ENCODE measurements at regions not wholly inside any gene's neighbourhood (a gene's known extent, or its start where the extent isn't known, plus 50 kb on each side); places are given as distances from the start of the nearest gene placed in this dataset.
"Not testable (repeated sequence)": the region's sequence is repeated elsewhere in the genome, so short reads cannot be mapped to it uniquely, and the experiment has no call there.

DNA sequence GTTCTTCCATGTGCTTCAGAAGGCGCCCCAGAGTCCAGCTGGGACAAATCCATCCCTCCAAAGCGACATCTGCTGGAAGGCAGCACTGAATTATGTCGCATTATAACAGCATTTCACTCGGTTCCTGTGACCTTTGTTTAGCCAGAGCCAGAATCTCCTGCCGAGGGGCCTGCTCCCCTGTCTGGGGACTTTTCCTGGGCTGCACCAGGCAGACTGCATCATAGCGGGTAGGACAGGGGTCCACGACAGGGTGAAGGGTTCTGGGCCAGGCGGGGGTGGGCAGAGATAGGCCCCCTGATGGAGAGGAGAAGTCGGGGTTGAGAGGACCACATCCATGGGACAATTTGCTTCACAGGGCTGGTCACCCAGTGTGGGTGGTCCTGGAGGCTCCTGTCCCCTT is 276.9 kb downstream of the MATN1 start:
- Histone ChIP-seq H3K36me3 (ENCODE audit: insufficient read depth, low read depth, low read length) (no peaks in the 10 kb centered on the region), H3K27ac (ENCODE audit: low read length) (no peak overlapping the region), H3K9me3 (ENCODE audit: insufficient read depth, low read depth, low read length) (no peaks in the 10 kb centered on the region), H3K4me3 (ENCODE audit: low read length) (no peak overlapping the region), H3K4me1 (ENCODE audit: insufficient read depth, low read length) (no peaks in the 10 kb centered on the region), H3K27me3 (ENCODE audit: insufficient read depth, low read length) (no peaks in the 10 kb centered on the region), H3K9ac (ENCODE audit: low read depth, low read length) (no peak overlapping the region)

GRCh38 chr1:30446095-30446494 is 277.3 kb downstream of the MATN1 start:
- Histone ChIP-seq H3K9me3 (ENCODE audit: insufficient read depth, low read depth, low read length) (no peaks in the 10 kb centered on the region), H3K36me3 (ENCODE audit: insufficient read depth, low read depth, low read length) (no peaks in the 10 kb centered on the region), H3K9ac (ENCODE audit: low read depth, low read length) (no peak overlapping the region), H3K27me3 (ENCODE audit: insufficient read depth, low read length) (no peaks in the 10 kb centered on the region), H3K4me3 (ENCODE audit: low read length) (no peak overlapping the region), H3K27ac (ENCODE audit: low read length) (no peak overlapping the region), H3K4me1 (ENCODE audit: insufficient read depth, low read length) (no peaks in the 10 kb centered on the region)

- no peak overlapping the region for H3K9ac ChIP-seq (ENCODE audit: low read depth, low read length)
- no peak overlapping the region for H3K27ac ChIP-seq (ENCODE audit: low read length)
- no peaks in the 10 kb centered on the region for H3K27me3 ChIP-seq (ENCODE audit: insufficient read depth, low read length)
- H3K4me1 ChIP-seq (ENCODE audit: insufficient read depth, low read length) = no peaks in the 10 kb centered on the region
- no peaks in the 10 kb centered on the region for H3K36me3 ChIP-seq (ENCODE audit: insufficient read depth, low read depth, low read length)
- H3K4me3 ChIP-seq (ENCODE audit: low read length) = no peak overlapping the region
- H3K9me3 ChIP-seq (ENCODE audit: insufficient read depth, low read depth, low read length) = no peaks in the 10 kb centered on the region
Measured at GRCh38 chr1:30445449-30445848, 277.9 kb downstream of the MATN1 start.

DNA sequence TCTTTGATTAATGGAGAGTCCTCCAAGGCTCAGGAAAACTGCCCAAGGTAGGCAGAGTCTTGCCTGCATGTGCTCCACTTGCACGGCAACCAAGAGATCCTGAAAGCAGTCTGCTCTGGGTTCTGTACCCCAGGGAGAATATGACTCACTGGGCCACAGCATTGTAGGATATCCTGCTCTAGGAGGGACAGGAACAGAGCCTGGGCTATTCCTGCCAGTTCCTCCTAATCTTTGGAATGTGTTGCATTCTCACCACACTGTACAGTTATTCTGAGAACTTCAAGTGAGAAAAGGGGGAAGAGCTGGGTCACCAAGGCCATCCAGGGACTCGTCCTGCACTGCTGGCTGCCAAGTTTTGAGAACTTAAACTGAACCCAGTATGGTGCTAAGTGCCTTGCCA is 278.5 kb downstream of the MATN1 start:
- no peak overlapping the region for H3K4me3 ChIP-seq (ENCODE audit: low read length)
- no peak overlapping the region for H3K9ac ChIP-seq (ENCODE audit: low read depth, low read length)
- no peak overlapping the region for H3K27ac ChIP-seq (ENCODE audit: low read length)
- no peaks in the 10 kb centered on the region for H3K9me3 ChIP-seq (ENCODE audit: insufficient read depth, low read depth, low read length)
- no peaks in the 10 kb centered on the region for H3K4me1 ChIP-seq (ENCODE audit: insufficient read depth, low read length)
- H3K36me3 ChIP-seq (ENCODE audit: insufficient read depth, low read depth, low read length) = no peaks in the 10 kb centered on the region
- H3K27me3 ChIP-seq (ENCODE audit: insufficient read depth, low read length) = no peaks in the 10 kb centered on the region

GRCh38 chr1:30444401-30444800 is 279.0 kb downstream of the MATN1 start:
- no peaks in the 10 kb centered on the region for H3K36me3 ChIP-seq (ENCODE audit: insufficient read depth, low read depth, low read length)
- H3K4me3 ChIP-seq (ENCODE audit: low read length) = no peak overlapping the region
- H3K9me3 ChIP-seq (ENCODE audit: insufficient read depth, low read depth, low read length) = no peaks in the 10 kb centered on the region
- H3K4me1 ChIP-seq (ENCODE audit: insufficient read depth, low read length) = no peaks in the 10 kb centered on the region
- H3K27ac ChIP-seq (ENCODE audit: low read length) = no peak overlapping the region
- H3K9ac ChIP-seq (ENCODE audit: low read depth, low read length) = no peak overlapping the region
- H3K27me3 ChIP-seq (ENCODE audit: insufficient read depth, low read length) = no peaks in the 10 kb centered on the region

DNA sequence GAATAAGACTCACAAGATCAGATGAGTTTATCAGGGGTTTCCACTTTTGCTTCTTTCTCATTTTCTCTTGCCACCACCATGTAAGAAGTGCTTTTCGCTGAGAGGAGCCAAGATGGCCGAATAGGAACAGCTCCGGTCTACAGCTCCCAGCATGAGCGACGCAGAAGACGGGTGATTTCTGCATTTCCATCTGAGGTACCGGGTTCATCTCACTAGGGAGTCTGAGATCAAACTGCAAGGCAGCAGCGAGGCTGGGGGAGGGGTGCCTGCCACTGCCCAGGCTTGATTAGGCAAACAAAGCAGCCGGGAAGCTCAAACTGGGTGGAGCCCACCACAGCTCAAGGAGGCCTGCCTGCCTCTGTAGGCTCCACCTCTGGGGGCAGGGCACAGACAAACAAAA is 285.1 kb downstream of the MATN1 start:
- not testable (repeated sequence) for H3K36me3 ChIP-seq (ENCODE audit: insufficient read depth, low read depth, low read length); H3K9ac ChIP-seq (ENCODE audit: low read depth, low read length); H3K27me3 ChIP-seq (ENCODE audit: insufficient read depth, low read length); H3K4me3 ChIP-seq (ENCODE audit: low read length); H3K27ac ChIP-seq (ENCODE audit: low read length); H3K4me1 ChIP-seq (ENCODE audit: insufficient read depth, low read length)
- H3K9me3 ChIP-seq (ENCODE audit: insufficient read depth, low read depth, low read length) = peaks cover 14% of the 10 kb centered on the region

GRCh38 chr1:30437059-30437576 is 286.3 kb downstream of the MATN1 start:
- peaks cover 14% of the 10 kb centered on the region for H3K9me3 ChIP-seq (ENCODE audit: insufficient read depth, low read depth, low read length)
- H3K4me1 ChIP-seq (ENCODE audit: insufficient read depth, low read length) = no peaks in the 10 kb centered on the region
- H3K9ac ChIP-seq (ENCODE audit: low read depth, low read length) = no peak overlapping the region
- H3K27me3 ChIP-seq (ENCODE audit: insufficient read depth, low read length) = no peaks in the 10 kb centered on the region
- H3K36me3 ChIP-seq (ENCODE audit: insufficient read depth, low read depth, low read length) = no peaks in the 10 kb centered on the region
- no peak overlapping the region for H3K4me3 ChIP-seq (ENCODE audit: low read length)
- H3K27ac ChIP-seq (ENCODE audit: low read length) = no peak overlapping the region

DNA sequence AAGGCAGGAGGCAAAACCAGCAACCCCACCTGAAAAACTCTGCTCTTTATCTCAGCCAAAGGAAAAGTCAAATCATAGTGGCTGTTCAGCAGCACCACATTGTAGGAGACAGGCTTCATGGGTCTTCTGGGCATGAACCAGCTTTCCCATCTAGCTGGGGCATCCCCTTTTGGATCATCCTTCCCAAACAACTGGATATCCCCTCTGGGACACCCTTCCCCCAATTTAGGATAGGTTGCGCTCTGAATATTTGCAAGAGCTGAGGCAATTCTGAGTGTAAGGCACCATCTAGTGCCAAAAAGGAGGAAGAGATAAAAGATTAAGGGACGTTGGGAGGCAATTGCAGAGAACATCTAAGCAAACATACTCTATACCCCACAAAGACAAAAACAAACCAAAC is 295.8 kb downstream of the MATN1 start:
- Histone ChIP-seq H3K9ac (ENCODE audit: low read depth, low read length) (no peak overlapping the region), H3K9me3 (ENCODE audit: insufficient read depth, low read depth, low read length) (no peaks in the 10 kb centered on the region; the same call in 1 of the 2 replicates), H3K36me3 (ENCODE audit: insufficient read depth, low read depth, low read length) (no peaks in the 10 kb centered on the region), H3K4me3 (ENCODE audit: low read length) (no peak overlapping the region), H3K27me3 (ENCODE audit: insufficient read depth, low read length) (no peaks in the 10 kb centered on the region), H3K27ac (ENCODE audit: low read length) (no peak overlapping the region), H3K4me1 (ENCODE audit: insufficient read depth, low read length) (no peaks in the 10 kb centered on the region)

DNA sequence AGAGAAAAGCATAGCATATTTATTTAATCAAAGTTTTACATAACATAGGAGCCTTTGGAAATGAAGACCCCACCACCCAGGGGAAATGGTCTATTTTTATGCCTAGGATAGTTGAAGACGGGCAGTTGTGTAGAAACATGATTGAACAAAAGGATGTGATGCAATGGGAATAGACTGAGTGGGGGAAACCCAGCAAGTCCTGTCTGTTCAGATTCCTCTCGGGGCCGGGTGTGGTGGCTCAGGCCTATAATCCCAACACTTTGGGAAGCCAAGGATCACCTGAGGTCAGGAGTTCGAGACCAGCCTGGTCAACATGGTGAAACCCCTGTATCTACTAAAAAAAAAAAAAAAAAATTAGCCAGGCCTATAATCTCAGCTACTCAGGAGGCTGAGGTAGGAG is 298.3 kb downstream of the MATN1 start:
- Histone ChIP-seq H3K27me3 (ENCODE audit: insufficient read depth, low read length) (no peaks in the 10 kb centered on the region), H3K36me3 (ENCODE audit: insufficient read depth, low read depth, low read length) (no peaks in the 10 kb centered on the region), H3K4me3 (ENCODE audit: low read length) (no peak overlapping the region), H3K27ac (ENCODE audit: low read length) (no peak overlapping the region), H3K9ac (ENCODE audit: low read depth, low read length) (no peak overlapping the region), H3K9me3 (ENCODE audit: insufficient read depth, low read depth, low read length) (no peaks in the 10 kb centered on the region; the same call in 1 of the 2 replicates), H3K4me1 (ENCODE audit: insufficient read depth, low read length) (no peaks in the 10 kb centered on the region)

- Histone ChIP-seq H3K27me3 (ENCODE audit: insufficient read depth, low read length) (no peaks in the 10 kb centered on the region), H3K27ac (ENCODE audit: low read length) (no peak overlapping the region), H3K9ac (ENCODE audit: low read depth, low read length) (no peak overlapping the region), H3K9me3 (ENCODE audit: insufficient read depth, low read depth, low read length) (no peaks in the 10 kb centered on the region; the same call in 1 of the 2 replicates), H3K4me1 (ENCODE audit: insufficient read depth, low read length) (no peaks in the 10 kb centered on the region), H3K4me3 (ENCODE audit: low read length) (no peak overlapping the region), H3K36me3 (ENCODE audit: insufficient read depth, low read depth, low read length) (no peaks in the 10 kb centered on the region)
Measured at GRCh38 chr1:30423570-30423969, 299.8 kb downstream of the MATN1 start.

DNA sequence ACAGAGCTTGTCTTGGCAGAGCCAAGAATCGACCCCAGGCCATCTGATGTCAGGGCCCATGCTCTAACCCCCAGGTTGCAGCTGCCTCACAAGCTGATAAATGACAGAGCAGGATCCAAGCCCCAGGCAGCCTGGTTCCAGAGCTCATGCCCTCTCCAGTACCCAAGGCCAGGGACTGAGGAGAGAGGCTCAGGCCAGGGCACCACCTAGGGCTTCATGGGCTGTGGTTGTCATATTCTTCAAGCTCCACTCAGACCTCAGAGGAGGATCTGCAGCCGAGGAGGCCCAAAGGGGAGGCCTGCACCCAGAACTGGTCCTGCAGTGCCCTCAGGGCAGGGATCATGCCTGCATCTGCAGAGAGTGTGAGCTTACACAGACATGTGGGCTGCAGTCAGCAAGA is 301.1 kb downstream of the MATN1 start:
- Histone ChIP-seq H3K27me3 (ENCODE audit: insufficient read depth, low read length) (no peaks in the 10 kb centered on the region), H3K9me3 (ENCODE audit: insufficient read depth, low read depth, low read length) (no peaks in the 10 kb centered on the region), H3K9ac (ENCODE audit: low read depth, low read length) (no peak overlapping the region), H3K27ac (ENCODE audit: low read length) (no peak overlapping the region), H3K4me1 (ENCODE audit: insufficient read depth, low read length) (no peaks in the 10 kb centered on the region), H3K4me3 (ENCODE audit: low read length) (no peak overlapping the region), H3K36me3 (ENCODE audit: insufficient read depth, low read depth, low read length) (no peaks in the 10 kb centered on the region)

DNA sequence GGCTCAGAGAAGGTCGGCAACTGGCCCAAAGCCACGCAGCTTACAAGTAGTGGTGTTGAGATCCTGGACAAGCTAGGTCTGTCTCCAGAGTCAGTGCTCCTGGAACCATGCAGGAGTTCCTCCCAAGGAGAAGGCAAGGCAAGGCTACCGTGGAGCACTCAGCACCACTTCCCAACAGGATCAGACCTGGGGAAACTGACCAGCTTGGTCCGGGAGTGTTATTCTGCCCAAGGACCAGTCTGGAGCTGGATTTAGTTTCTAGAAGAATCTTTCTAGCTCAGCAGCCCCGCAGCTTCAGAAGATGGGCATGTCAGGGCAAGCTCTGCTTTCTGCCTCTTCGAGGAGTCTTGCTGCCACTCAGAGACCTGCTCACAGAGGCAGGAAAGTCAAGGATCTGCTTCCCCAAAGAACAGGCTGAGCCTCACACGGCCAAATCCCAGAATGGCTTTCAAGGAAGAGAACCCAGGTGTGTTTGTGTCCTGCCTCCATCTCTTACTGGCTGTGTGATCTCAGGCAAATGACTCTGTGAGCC is 302.8 kb downstream of the MATN1 start:
- Histone ChIP-seq H3K9me3 (ENCODE audit: insufficient read depth, low read depth, low read length) (no peaks in the 10 kb centered on the region), H3K27me3 (ENCODE audit: insufficient read depth, low read length) (no peaks in the 10 kb centered on the region), H3K4me1 (ENCODE audit: insufficient read depth, low read length) (no peaks in the 10 kb centered on the region), H3K9ac (ENCODE audit: low read depth, low read length) (no peak overlapping the region), H3K4me3 (ENCODE audit: low read length) (no peak overlapping the region), H3K27ac (ENCODE audit: low read length) (no peak overlapping the region), H3K36me3 (ENCODE audit: insufficient read depth, low read depth, low read length) (no peaks in the 10 kb centered on the region)
